ENCODE measurements at regions not wholly inside any gene's neighbourhood (a gene's known extent, or its start where the extent isn't known, plus 50 kb on each side); places are given as distances from the start of the nearest gene placed in this dataset.

DNA sequence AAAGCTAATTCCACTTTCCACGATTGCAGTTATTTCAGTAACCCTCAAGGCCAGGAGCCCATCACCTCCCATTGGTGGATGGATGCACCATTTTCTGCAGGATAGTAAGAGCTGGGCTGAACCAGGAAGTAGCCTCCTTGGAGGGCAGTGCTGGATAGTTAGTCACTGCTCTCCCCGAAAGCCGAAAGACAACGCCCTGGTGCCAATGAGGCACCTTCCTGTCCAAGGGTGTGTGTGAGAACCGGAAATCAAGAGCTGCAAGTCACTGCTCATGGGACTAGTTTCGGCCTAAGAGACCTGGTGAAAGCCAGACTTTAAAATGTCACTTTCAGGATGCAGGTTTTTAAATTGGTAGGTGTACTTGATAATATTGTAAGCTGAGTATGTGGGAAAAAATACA, 203.8 kb upstream of the HS3ST1 start:
- DNase-seq (ENCODE audit: low read depth in 3 of 3, low spot score in 2 of 3): no peak

DNA sequence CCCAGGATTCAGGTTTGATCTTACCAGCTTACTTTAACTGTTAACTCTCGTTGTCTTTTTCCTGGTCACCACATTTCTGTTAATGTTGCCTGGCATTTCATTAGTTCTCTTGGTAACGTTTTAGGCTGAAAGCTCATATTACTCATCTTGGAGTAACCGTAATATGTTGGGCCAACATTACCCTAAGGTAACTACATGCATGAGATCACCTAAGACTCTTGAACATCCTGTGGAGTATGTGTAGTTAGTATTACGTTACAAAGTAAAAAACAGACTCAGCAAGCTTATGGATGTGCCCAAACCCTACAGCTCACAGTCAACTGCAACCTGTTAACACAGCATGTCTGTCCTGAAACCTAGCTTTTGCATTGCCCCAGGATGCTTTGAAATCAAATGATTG, 203.3 kb upstream of the HS3ST1 start:
- no peak for DNase-seq (ENCODE audit: low read depth in 3 of 3, low spot score in 2 of 3)

DNA sequence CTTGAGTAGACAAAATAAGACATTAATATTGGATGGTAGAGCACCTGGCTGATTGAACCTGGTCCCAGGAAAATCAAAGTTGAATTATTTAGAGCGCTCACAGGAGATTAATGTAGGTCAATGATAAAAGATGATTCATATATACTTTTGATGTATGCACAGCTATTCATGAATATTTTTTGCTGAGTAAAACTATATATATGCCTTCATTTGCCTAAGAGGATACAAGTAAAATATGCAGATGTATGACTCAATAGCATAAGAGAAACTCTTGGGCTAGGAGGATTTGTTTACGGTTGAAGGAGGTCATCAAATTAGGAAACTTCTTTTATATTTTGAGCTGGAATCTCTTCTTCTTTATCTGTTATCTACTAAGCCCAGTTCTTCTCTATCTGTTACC, 202.7 kb upstream of the HS3ST1 start:
- no peak for DNase-seq (ENCODE audit: low read depth in 3 of 3, low spot score in 2 of 3)

DNA sequence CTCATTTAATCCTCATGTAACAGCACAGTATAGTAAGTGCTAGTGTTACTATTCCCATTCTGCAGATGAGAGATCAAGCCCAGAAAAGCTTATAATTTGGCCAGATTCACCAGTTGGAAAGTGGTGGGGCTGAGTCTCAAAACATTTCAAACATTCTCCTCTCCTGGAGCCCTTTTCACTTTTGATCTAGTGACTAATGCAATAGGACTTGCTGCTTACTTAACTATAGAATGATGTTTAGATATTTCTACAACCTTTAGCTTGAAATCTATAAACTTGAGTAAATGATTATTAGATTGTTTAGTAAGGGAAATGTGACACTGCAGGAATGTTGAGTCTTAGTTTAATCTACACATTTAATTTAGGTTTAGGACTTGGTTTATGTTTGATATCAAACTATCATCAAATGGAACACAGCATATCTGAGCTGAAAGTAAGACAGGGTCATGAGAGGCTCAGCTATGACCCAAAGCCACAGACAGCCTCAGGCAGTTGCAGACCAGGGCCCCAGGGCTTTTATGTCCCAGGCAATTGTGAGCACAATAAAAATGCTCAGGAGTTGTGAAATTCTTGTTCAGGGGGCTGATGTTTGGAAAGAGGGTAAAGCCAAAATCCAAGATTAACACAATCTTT, 199.5 kb upstream of the HS3ST1 start:
- DNase-seq (ENCODE audit: low read depth in 3 of 3, low spot score in 2 of 3): no peak

DNA sequence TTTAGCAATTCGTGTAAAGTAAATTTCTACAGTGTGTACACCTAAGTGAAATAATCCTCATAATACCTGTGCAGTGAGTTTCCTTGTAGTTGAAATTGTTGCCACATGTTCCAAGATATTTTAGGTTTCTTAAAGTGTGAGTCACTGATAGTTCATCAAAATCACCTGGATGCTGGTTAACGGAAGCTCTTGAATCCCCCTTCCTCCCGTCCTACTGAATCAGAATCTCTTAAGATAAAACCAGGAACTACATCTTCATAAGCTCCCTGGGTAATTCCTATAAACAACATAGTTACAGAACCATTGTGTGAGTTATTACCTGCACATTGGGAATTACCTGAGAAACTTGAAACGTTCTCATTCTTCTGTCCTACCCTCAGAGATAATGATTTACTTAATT, 197.4 kb upstream of the HS3ST1 start:
- no peak for DNase-seq (ENCODE audit: low read depth in 3 of 3, low spot score in 2 of 3)

DNA sequence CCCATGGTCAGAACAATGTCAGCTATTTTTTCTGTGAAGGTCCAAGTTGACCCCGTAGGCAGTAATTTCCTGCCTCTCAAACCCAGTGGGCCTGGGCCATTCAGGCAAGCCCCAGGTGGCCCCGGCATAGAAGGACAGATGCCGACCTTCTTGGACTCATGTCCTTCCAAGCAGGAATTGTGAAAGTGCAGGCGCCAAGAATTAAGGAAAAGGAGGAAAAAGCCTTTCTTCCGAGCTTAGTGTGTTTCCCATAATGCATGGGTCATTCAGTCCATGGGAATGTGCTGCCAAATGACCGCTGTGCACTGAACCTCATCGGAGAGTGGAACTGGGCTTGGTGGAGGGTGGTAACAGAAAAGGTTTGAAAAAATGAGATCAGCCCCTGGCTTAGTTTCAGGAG, 196.5 kb upstream of the HS3ST1 start:
- DNase-seq (ENCODE audit: low read depth in 3 of 3, low spot score in 2 of 3): no peak

DNA sequence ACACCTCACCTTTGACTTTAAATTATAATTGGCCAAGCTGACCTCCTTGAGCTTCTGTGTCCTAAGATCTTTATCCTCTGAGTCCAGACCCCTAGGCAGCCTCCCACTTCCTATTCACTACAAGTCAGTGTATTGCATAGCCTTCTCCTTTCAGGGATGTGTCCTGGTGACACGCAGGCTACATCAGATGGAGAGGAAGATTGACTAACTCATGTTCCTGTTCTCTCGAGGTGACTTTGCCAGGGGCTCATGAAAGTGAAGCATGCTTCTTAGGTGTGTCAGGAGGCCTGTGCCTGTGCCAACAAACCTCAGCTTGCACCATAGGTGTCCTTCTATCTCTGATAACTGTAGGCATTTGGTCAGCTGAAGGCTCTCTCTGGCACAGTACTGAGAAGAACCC, 195.7 kb upstream of the HS3ST1 start:
- DNase-seq (ENCODE audit: low read depth in 3 of 3, low spot score in 2 of 3): no peak

DNA sequence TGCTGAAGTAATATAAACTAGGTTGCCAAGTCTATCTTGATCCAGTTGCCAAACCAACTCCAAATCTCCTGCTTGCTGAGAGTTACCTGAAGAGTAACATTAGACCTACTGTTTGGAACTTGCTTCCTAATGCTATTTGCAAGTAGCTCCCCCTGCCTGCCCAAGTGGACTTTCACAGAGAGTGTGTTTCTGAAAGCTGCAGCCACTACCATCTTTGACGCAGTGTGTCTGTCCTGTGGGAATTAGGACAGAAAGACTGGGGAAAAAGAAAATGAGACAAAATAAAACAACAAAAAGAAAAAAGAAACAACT, 195.0 kb upstream of the HS3ST1 start:
- no peak for DNase-seq (ENCODE audit: low read depth in 3 of 3, low spot score in 2 of 3)

DNA sequence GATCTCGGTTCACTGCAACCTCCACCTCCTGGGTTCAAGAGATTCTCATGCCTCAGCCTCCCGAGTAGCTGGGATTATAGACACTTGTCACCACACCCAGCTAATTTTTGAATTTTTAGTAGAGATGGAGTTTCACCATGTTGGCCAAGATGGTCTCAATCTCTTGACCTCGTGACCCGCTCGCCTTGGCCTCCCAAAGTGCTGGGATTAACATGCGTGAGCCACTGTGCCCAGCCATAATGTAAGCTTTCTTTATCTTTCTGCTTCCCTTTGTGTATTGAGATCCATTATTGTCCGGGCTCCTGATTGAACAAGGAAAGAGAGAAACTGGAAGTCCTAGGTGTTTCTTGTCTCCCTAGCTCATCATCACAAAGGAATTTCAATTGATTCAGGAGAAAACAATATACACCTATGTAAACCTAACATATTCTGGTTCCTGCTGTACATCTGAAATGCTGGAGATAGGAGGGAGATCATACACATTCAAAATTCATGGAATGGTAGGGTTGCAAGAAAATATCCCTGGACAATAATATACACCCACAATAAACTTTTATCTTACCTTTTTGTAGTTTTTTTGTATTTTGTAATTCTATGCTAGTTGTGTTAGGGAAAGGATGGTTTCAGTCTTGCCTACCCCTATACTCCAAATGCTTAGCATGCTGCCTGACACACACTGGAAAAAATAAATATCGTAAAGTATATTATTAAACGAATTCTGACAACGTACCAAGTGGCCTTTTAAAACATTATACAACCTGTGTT, 194.4 kb upstream of the HS3ST1 start:
- no peak for DNase-seq (ENCODE audit: low read depth in 3 of 3, low spot score in 2 of 3)

DNA sequence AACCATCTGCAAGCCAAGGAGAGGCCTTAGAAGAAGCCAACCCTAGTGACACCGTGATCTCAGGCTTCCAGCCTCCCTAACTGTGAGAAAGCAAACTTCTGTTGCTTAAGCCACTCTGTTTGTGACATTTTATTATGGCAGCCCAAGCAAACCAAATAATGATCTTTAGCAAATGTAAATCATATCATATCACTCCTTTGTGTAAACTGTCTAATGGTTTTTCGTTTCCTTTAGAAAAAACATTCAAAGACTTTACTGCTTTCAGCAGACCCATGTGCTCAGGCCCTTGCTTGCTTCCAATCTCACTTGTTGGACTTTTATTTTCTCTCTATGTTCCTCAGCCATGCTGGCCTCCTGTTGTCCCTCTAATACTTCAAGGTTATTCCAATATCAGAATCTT, 192.2 kb upstream of the HS3ST1 start:
- DNase-seq (ENCODE audit: low read depth in 3 of 3, low spot score in 2 of 3): no peak

DNA sequence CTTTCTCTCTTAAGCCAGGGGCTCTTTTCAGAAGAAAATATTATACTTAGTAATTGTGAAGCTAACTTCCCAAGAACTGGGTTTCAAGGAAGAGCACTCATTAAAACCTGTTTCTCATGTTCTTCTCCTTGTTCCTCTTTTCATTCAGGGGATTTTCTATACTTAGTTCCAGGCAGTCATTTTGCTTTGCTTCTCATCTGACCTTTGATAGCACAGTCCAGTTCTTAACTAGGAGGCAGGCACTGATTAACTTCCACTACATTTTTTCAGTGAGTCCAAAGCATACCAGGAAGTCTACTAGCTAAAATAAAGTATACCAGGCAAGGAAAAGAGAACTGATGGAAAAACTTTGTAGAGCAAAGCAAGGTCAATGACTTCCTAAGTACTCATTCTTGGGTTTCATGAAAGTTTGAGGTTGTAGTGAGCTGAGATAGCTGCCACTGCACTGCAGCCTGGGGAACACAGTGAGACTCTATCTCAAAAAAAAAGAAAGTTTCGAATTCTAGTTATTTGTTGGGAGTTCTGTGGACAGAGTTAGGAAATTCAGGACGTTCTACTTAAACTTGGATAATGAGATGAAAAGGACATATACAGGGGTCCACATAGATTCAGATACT, 190.1 kb upstream of the HS3ST1 start:
- DNase-seq (ENCODE audit: low read depth in 3 of 3, low spot score in 2 of 3): peak in 1 of 3 donors; percentile 23

DNA sequence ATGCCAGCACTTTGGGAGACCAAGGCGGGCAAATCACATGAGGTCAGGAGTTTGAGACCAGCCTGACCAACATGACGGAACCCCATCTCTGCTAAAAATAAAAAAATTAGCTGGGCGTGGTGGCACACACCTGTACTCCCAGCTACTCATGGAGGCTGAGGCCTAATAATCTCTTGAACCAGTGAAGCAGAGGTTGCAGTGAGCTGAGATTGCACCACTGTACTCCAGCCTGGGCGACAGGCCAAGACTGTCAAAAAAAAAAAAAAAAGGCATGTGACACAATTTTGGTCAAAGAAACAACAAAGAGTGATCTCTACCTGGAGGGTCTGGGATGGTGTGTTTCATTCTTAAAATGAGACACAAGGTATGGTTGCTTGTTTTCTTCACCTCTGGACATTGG, 188.2 kb upstream of the HS3ST1 start:
- DNase-seq (ENCODE audit: low read depth in 3 of 3, low spot score in 2 of 3): no peak

DNA sequence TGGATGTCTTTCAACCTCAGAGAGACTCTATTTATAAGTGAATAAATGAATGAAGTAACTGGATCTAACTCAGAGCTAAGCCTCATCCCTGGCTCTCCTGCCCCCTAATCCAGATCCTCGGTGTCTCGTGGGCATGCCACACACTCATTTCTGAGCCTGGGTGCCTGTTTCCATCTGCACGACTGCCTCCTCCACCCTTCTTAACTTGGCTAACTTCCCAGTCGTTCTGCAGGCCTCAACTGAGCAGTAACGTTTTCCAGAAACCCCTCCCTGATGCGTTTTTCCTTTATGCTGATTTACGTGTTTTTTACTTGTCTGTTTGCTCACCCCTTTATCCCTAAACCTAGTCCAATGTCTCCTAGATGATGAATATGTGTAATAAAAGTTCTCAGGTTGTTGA, 186.9 kb upstream of the HS3ST1 start:
- no peak for DNase-seq (ENCODE audit: low read depth in 3 of 3, low spot score in 2 of 3)

DNA sequence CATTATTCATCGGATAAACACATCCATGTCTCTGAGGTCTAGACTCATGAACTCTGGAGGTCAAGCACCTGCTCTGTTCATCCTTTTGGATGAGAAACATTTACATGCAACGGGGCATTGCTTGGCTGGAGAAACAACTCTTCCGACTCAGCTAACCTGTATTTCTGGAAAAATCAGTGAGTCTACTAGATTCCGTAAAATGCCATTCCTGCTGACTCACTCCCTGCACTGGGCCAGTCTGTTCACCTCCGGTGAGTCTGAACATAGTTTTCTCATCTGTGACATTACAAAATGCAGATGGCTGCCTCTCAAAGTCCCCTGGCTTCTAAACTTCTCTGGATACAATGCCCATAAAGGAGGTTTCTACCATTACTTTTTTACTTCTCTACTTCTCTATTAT, 185.7 kb upstream of the HS3ST1 start:
- no peak for DNase-seq (ENCODE audit: low read depth in 3 of 3, low spot score in 2 of 3)

DNA sequence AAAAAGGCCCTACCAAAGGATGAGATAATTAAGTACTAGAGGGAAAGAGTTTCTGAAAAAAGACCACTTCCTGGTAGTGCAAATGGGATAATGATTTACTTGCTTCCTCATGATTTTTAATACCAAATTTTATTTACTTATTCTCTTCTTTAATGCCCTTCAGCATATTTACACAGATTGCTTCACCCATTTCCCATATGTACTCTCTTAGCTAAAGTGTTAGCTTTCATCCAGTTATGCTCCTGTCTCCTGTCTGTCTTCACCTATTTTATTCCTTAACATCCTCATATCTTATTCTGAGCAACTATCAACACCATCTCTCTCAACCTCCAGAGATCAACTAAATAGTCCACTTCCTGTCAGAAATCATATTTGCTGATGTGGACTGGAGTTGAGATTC, 183.2 kb upstream of the HS3ST1 start:
- DNase-seq (ENCODE audit: low read depth in 3 of 3, low spot score in 2 of 3): no peak

DNA sequence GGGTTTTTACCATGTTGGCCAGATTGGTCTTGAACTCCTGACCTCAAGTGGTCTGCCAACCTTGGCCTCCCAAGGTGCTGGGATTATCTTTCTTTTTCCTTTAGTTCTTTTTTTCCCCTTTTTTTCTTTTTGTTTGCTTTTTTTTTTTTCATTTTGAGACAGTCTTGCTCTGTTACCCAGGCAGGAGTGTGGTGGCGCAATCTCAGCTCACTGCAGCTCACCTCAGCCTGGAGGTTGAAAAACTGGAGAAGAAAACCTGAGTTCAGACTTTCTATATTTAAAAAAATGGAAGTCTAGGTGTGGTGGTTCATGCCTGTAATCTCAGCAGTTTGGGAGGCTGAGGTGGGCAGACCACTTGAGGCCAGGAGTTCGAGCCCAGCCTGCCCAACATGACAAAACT, 181.1 kb upstream of the HS3ST1 start:
- no peak for DNase-seq (ENCODE audit: low read depth in 3 of 3, low spot score in 2 of 3)

DNA sequence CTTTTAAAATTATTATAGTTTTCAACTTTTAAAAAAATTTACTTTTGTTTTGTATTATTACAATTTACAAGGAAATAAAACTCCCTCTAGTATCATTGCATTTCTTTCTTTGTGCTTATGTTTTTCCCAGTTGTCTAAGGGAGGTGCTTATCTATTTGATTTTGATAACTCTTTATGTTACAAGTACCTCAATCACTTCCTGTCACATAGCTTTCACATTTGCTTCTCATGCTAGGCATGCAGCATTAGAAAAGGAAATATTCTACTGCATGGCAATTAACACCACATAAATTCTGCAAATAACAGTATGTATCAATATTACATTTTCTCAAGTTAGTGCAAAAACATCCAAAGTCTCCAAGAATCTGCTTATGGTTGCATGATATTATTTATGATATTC, 180.3 kb upstream of the HS3ST1 start:
- no peak for DNase-seq (ENCODE audit: low read depth in 3 of 3, low spot score in 2 of 3)

DNA sequence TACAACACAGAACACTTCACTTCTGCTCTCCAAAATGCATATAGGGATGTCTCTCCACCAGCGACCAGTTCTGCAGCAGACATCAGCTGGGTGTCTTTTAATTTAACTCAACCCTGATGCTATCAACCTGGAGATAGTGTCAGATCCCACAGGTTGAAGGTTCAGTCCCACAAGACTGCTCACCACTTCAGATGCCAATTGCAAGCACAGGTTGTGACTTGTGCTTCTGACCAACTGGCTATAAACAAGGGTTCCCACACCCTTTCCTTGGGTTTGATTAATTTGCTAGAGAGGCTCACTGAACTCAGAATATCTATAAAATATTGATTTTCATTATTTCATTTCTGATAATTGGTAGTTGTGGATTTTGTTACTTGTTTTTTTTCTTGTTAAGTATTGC, 177.4 kb upstream of the HS3ST1 start:
- DNase-seq (ENCODE audit: low read depth in 3 of 3, low spot score in 2 of 3): no peak

DNA sequence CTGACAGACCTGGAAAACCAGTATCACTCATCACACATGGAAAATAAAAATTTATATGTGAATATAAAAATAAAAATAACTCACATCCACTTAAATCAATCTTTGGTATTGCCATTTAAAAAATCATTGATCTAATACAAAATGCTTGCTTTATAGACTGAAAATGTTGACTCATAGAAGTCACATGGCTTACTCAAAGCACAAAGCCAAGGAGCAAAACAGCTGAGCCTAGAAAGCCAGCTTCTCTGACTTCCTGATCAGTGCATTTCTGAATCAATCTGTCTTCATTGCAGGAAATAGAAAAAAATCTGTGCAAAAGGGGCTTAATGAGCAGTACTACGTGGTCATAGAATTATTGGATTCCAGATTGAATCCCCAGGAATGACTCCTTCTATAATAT, 176.9 kb upstream of the HS3ST1 start:
- no peak for DNase-seq (ENCODE audit: low read depth in 3 of 3, low spot score in 2 of 3)

DNA sequence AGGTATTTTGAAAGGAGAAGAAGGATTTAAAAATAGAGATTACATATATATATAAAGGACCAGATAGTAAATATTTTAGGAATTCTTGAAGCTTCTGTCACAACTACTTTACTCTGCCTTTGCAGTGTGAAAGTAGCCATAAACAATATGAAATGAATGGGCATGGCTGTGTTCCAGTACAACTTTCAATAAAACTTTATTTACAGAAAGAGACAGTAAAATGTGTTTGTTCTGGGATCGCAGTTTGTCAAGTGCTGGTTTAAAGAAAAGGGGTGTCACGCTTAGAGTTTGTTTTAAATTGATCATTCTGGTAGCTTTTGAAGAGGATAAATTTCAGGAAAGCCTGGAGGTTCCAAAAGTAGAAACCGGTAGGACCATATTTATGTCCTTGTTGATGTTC, 176.1 kb upstream of the HS3ST1 start:
- DNase-seq (ENCODE audit: low read depth in 3 of 3, low spot score in 2 of 3): no peak

DNA sequence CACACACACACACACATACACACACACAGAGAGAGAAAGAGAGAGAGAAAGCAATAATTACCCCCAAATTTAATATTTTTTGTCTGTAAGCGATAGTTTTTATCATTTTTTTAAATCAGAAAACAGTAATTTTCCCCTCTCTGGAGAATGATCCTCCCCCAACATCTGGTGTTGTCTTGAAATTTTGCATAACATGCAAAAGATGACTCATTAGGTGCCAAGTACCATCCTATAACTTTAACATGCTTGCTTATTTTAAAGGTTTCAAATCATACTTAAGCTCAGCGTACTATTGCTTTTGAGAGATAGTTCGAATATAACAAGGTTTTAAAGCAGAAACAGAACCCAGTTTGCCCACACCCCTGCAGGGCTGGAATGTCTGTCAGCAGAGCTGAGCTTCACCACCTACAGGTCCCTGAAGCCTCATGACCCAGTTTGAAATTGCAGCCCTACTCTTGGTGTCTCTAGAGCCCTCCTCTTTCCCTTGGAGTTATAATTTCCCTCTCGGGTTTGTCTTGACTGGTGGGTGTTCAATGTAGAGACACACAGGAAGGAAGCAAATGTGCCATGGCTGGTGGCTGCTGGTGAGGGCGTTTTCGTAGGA, 175.0 kb upstream of the HS3ST1 start:
- DNase-seq (ENCODE audit: low read depth in 3 of 3, low spot score in 2 of 3): no peak

Measured in right renal cortex interstitium (tissue), 3 donors.